CD8-positive, alpha-beta memory T cell (primary cell): ENCODE measurements at regions not wholly inside any gene's neighbourhood (a gene's known extent, or its start where the extent isn't known, plus 50 kb on each side); places are given as distances from the start of the nearest gene placed in this dataset.

Source experiments
- CTCF ChIA-PET: fragments of 350-600 bp; sonication (Branson Sonifier 250); formaldehyde crosslinking; loops from one replicate; lab custom pipeline; 2021; ENCODE audit warnings: antibody characterized with exemption; lab: Charles Lee
- POLR2A ChIA-PET: fragments of 350-600 bp; sonication (Branson Sonifier 250); formaldehyde crosslinking; loops from one replicate; lab custom pipeline; 2021; ENCODE audit warnings: antibody characterized with exemption; lab: Charles Lee
- DNase-seq, 5 donors: peaks; one replicate each; pipeline versions ENCODE4 v3.0.0 to v3.0.0-alpha.2; 2020 to 2022; ENCODE audit warnings: mixed read lengths in 1 of 5
- H3K27ac ChIP-seq: one replicate; pipeline ENCODE4 v1.7.0; 2013; ENCODE audit warnings: low read depth, mild to moderate bottlenecking, low read length, moderate library complexity
- H3K27me3 ChIP-seq: 2 replicates; pipeline ENCODE4 v1.7.0; 2013; ENCODE audit warnings: low read length, mild to moderate bottlenecking; ENCODE audit not compliant: insufficient read depth, poor library complexity, severe bottlenecking
- H3K36me3 ChIP-seq: 2 replicates; pipeline ENCODE4 v1.7.0; 2013; ENCODE audit warnings: mild to moderate bottlenecking, low read length, moderate library complexity; ENCODE audit not compliant: insufficient read depth
- H3K4me1 ChIP-seq: 2 replicates; pipeline ENCODE4 v1.7.0; 2013; ENCODE audit warnings: mild to moderate bottlenecking, low read length, moderate library complexity; ENCODE audit not compliant: insufficient read depth
- H3K4me3 ChIP-seq: 2 replicates; pipeline ENCODE4 v1.7.0; 2013; ENCODE audit warnings: mild to moderate bottlenecking, low read length
- H3K9me3 ChIP-seq: 2 replicates; pipeline ENCODE4 v1.7.0; 2013; ENCODE audit warnings: mild to moderate bottlenecking, low read length
- H3K27ac Mint-ChIP-seq, 8 donors: one replicate each; pipeline ENCODE4 v1.8.0; 2020 to 2021; ENCODE audit warnings: mixed read lengths in 8 of 8, mild to moderate bottlenecking in 6 of 8, inconsistent platforms in 3 of 8, moderate library complexity in 3 of 8
- H3K27me3 Mint-ChIP-seq, 2 donors: one replicate each; pipeline ENCODE4 v1.8.0; 2020 to 2021; ENCODE audit warnings: mixed read lengths in 2 of 2, mild to moderate bottlenecking in 1 of 2, moderate library complexity in 1 of 2
- H3K36me3 Mint-ChIP-seq, 3 donors: one replicate each; pipeline ENCODE4 v1.8.0; 2020 to 2021; ENCODE audit warnings: mixed read lengths in 3 of 3, inconsistent platforms in 1 of 3, mild to moderate bottlenecking in 1 of 3
- H3K4me1 Mint-ChIP-seq, 3 donors: one replicate each; pipeline ENCODE4 v1.8.0; 2020 to 2021; ENCODE audit warnings: mixed read lengths in 3 of 3, inconsistent platforms in 1 of 3, mild to moderate bottlenecking in 1 of 3
- H3K4me3 Mint-ChIP-seq, 7 donors: one replicate each; pipeline ENCODE4 v1.8.0; 2020 to 2021; ENCODE audit warnings: mixed read lengths in 7 of 7, mild to moderate bottlenecking in 6 of 7, moderate library complexity in 4 of 7, inconsistent platforms in 2 of 7
- H3K9me3 Mint-ChIP-seq, 5 donors: one replicate each; pipeline ENCODE4 v1.8.0; 2020 to 2022; ENCODE audit warnings: mixed read lengths in 5 of 5, mild to moderate bottlenecking in 3 of 5, moderate library complexity in 2 of 5, inconsistent platforms in 1 of 5

DNA sequence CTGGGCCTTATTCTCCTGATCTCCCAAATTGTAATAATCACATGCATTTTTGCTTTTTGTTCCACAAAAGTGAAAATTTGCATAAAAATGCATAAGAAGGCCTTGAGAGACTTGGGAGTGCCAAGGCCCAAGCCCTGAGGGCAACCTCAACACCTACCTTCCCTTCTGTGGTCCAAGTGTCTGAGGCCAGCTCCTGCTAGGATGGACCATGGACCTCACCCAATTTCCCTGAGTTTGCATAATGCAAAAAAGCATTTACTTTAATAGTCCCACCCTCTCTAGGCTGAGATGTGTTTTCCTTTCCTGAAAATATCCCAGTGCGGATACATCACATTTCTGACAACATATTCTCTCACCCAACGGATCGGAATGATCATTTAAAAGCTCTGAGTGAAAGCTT, 194.1 kb upstream of the TENM4 start:
- no peak overlapping the region for H3K27ac Mint-ChIP-seq
- no peaks in the 10 kb centered on the region for H3K4me1 Mint-ChIP-seq
- peaks cover 0 to 8% (median 4%) of the 10 kb centered on the region in 5 donors for H3K9me3 Mint-ChIP-seq
- Histone ChIP-seq H3K27me3 (no peaks in the 10 kb centered on the region), H3K9me3 (no peaks in the 10 kb centered on the region), H3K4me1 (no peaks in the 10 kb centered on the region), H3K27ac (no peak overlapping the region), H3K36me3 (no peaks in the 10 kb centered on the region), H3K4me3 (no peak overlapping the region)
- H3K36me3 Mint-ChIP-seq: no peaks in the 10 kb centered on the region
- H3K4me3 Mint-ChIP-seq: no peak overlapping the region
- DNase-seq: no peak
- ChIA-PET POLR2A (no interaction called here), CTCF (no interaction called here)
- H3K27me3 Mint-ChIP-seq: no peaks in the 10 kb centered on the region

DNA sequence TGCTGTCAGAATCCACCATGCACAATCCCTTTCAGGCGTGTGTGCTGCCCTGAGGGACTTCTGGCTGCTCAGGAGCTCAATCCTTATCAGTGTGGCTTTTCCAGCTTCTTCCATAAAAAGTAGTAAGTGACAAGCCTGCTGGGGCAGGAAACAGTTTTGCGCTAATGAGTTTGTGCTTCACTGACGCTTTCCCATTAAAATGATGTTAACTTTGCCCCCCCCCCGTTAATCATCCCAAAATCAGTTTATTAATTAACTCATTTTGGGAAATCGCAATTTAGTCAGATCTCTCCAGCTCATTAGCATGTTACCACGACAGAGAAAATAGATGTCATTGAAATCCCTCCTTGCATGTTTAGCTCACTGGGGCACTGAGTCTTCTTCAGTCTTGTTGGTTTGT, 186.5 kb upstream of the TENM4 start:
- H3K4me1 Mint-ChIP-seq: no peaks in the 10 kb centered on the region
- POLR2A ChIA-PET: no interaction called here
- H3K27ac Mint-ChIP-seq: no peak overlapping the region

GRCh38 chr11:79626135-79627075, 185.6 kb upstream of the TENM4 start:
- no peaks in the 10 kb centered on the region for H3K4me1 Mint-ChIP-seq
- no peaks in the 10 kb centered on the region for H3K4me1 ChIP-seq
- H3K9me3 ChIP-seq: no peaks in the 10 kb centered on the region
- H3K27ac ChIP-seq: no peak overlapping the region
- H3K4me3 Mint-ChIP-seq: no peak overlapping the region
- peaks cover 0 to 2% of the 10 kb centered on the region in 2 donors for H3K27me3 Mint-ChIP-seq
- H3K36me3 ChIP-seq: no peaks in the 10 kb centered on the region
- no peak overlapping the region for H3K4me3 ChIP-seq
- CTCF ChIA-PET: no interaction called here
- H3K36me3 Mint-ChIP-seq: no peaks in the 10 kb centered on the region
- no peak for DNase-seq
- H3K9me3 Mint-ChIP-seq: peaks cover 0 to 6% (median 3%) of the 10 kb centered on the region in 5 donors
- no peaks in the 10 kb centered on the region for H3K27me3 ChIP-seq
- no peak overlapping the region for H3K27ac Mint-ChIP-seq
- POLR2A ChIA-PET: no interaction called here

More for the DNA sequence above, 186.5 kb upstream of the TENM4 start:
- H3K27me3 Mint-ChIP-seq: peaks cover 0 to 2% of the 10 kb centered on the region in 2 donors
- DNase-seq: no peak
- H3K9me3 ChIP-seq: no peaks in the 10 kb centered on the region
- peaks cover 0 to 8% (median 3%) of the 10 kb centered on the region in 5 donors for H3K9me3 Mint-ChIP-seq
- no peak overlapping the region for H3K27ac ChIP-seq
- CTCF ChIA-PET: no interaction called here
- H3K27me3 ChIP-seq: no peaks in the 10 kb centered on the region
- no peak overlapping the region for H3K4me3 Mint-ChIP-seq
- no peaks in the 10 kb centered on the region for H3K36me3 Mint-ChIP-seq
- no peaks in the 10 kb centered on the region for H3K4me1 ChIP-seq
- H3K4me3 ChIP-seq: no peak overlapping the region
- H3K36me3 ChIP-seq: no peaks in the 10 kb centered on the region

GRCh38 chr11:79623375-79623774, 182.5 kb upstream of the TENM4 start:
- no peak overlapping the region for H3K4me3 ChIP-seq
- Mint-ChIP-seq H3K9me3 (peaks cover 0 to 18% (median 3%) of the 10 kb centered on the region in 5 donors), H3K4me1 (no peaks in the 10 kb centered on the region)

GRCh38 chr11:79617561-79617960, 176.7 kb upstream of the TENM4 start:
- H3K9me3 Mint-ChIP-seq: peaks cover 0 to 17% (median 4%) of the 10 kb centered on the region in 5 donors
- Histone ChIP-seq H3K4me1 (no peaks in the 10 kb centered on the region), H3K27ac (no peak overlapping the region), H3K9me3 (no peaks in the 10 kb centered on the region), H3K36me3 (no peaks in the 10 kb centered on the region), H3K4me3 (no peak overlapping the region), H3K27me3 (no peaks in the 10 kb centered on the region)
- no peaks in the 10 kb centered on the region for H3K4me1 Mint-ChIP-seq
- DNase-seq: no peak
- no peak overlapping the region for H3K4me3 Mint-ChIP-seq
- POLR2A ChIA-PET: no interaction called here
- peaks cover 0 to 5% (median 0%) of the 10 kb centered on the region in 3 donors for H3K36me3 Mint-ChIP-seq
- no peaks in the 10 kb centered on the region for H3K27me3 Mint-ChIP-seq
- no peak overlapping the region for H3K27ac Mint-ChIP-seq
- CTCF ChIA-PET: no interaction called here

More at GRCh38 chr11:79623375-79623774, 182.5 kb upstream of the TENM4 start:
- POLR2A ChIA-PET: no interaction called here
- H3K9me3 ChIP-seq: no peaks in the 10 kb centered on the region
- no peaks in the 10 kb centered on the region for H3K4me1 ChIP-seq
- Mint-ChIP-seq H3K4me3 (no peak overlapping the region), H3K36me3 (no peaks in the 10 kb centered on the region), H3K27ac (no peak overlapping the region), H3K27me3 (peaks cover 0 to 2% of the 10 kb centered on the region in 2 donors)
- no peak overlapping the region for H3K27ac ChIP-seq
- no peaks in the 10 kb centered on the region for H3K36me3 ChIP-seq
- H3K27me3 ChIP-seq: no peaks in the 10 kb centered on the region
- CTCF ChIA-PET: interaction anchor here (0.6 kb wide), 1 partner anchor 10 kb away, joined by 3 read pairs; no protein-coding TSS in a partner anchor
- no peak for DNase-seq

- no peak overlapping the region for H3K27ac Mint-ChIP-seq
- ChIA-PET CTCF (no interaction called here), POLR2A (no interaction called here)
- no peaks in the 10 kb centered on the region for H3K9me3 ChIP-seq
- H3K4me1 Mint-ChIP-seq: no peaks in the 10 kb centered on the region
- no peaks in the 10 kb centered on the region for H3K4me1 ChIP-seq
- H3K9me3 Mint-ChIP-seq: peaks cover 0 to 19% (median 7%) of the 10 kb centered on the region in 5 donors
- H3K27me3 Mint-ChIP-seq: no peaks in the 10 kb centered on the region
- no peaks in the 10 kb centered on the region for H3K27me3 ChIP-seq
- H3K36me3 ChIP-seq: no peaks in the 10 kb centered on the region
- no peak overlapping the region for H3K27ac ChIP-seq
- H3K4me3 ChIP-seq: no peak overlapping the region
- H3K36me3 Mint-ChIP-seq: peaks cover 0 to 5% (median 0%) of the 10 kb centered on the region in 3 donors
- DNase-seq: no peak
- no peak overlapping the region for H3K4me3 Mint-ChIP-seq
These were observed 175.6 kb upstream of the TENM4 start for GRCh38 chr11:79616392-79616851.

- no peaks in the 10 kb centered on the region for H3K9me3 ChIP-seq
- H3K36me3 ChIP-seq: no peaks in the 10 kb centered on the region
- no peak overlapping the region for H3K27ac ChIP-seq
- CTCF ChIA-PET: no interaction called here
- DNase-seq: no peak
- Mint-ChIP-seq H3K27me3 (no peaks in the 10 kb centered on the region), H3K27ac (no peak overlapping the region), H3K36me3 (peaks cover 0 to 5% (median 0%) of the 10 kb centered on the region in 3 donors), H3K4me3 (no peak overlapping the region), H3K9me3 (peaks cover 0 to 15% (median 7%) of the 10 kb centered on the region in 5 donors), H3K4me1 (no peaks in the 10 kb centered on the region)
- no peaks in the 10 kb centered on the region for H3K27me3 ChIP-seq
- POLR2A ChIA-PET: no interaction called here
- no peaks in the 10 kb centered on the region for H3K4me1 ChIP-seq
- H3K4me3 ChIP-seq: no peak overlapping the region
These were observed 174.6 kb upstream of the TENM4 start for GRCh38 chr11:79615425-79615824.

- Histone ChIP-seq H3K27ac (no peak overlapping the region), H3K4me1 (no peaks in the 10 kb centered on the region), H3K27me3 (no peaks in the 10 kb centered on the region), H3K9me3 (no peaks in the 10 kb centered on the region), H3K4me3 (no peak overlapping the region), H3K36me3 (no peaks in the 10 kb centered on the region)
- ChIA-PET CTCF (no interaction called here), POLR2A (no interaction called here)
- Mint-ChIP-seq H3K27ac (no peak overlapping the region), H3K9me3 (peaks cover 6 to 31% (median 17%) of the 10 kb centered on the region in 5 donors), H3K36me3 (peaks cover 0 to 5% (median 0%) of the 10 kb centered on the region in 3 donors), H3K27me3 (no peaks in the 10 kb centered on the region), H3K4me1 (no peaks in the 10 kb centered on the region), H3K4me3 (no peak overlapping the region)
- no peak for DNase-seq
These were observed 169.8 kb upstream of the TENM4 start for GRCh38 chr11:79610678-79611077.
